ENCODE measurements at regions not wholly inside any gene's neighbourhood (a gene's known extent, or its start where the extent isn't known, plus 50 kb on each side); places are given as distances from the start of the nearest gene placed in this dataset.
"Not testable (repeated sequence)": the region's sequence is repeated elsewhere in the genome, so short reads cannot be mapped to it uniquely, and the experiment has no call there.

GRCh38 chr7:112939574-112940313, 146.9 kb downstream of the GPR85 start:
- in situ Hi-C loops (cut with HindIII; ENCODE audit: low pct_unique_long_range_greater_than_20kb, low sequenced_read_pairs), result no loop called here
- TF ChIP-seq JUND (IDR thresholded peaks at IDR 0.05; ENCODE audit: low read depth), result no peak
- DNase-seq (ENCODE audit: low read depth in 1 of 2, low spot score in 1 of 2), result peak; percentile 91 to 98

GRCh38 chr7:112938863-112939573, 147.6 kb downstream of the GPR85 start:
- no peak for TF ChIP-seq JUND (IDR thresholded peaks at IDR 0.05; ENCODE audit: low read depth)
- DNase-seq (ENCODE audit: low read depth in 1 of 2, low spot score in 1 of 2), result peak in 1 of 2 experiments; percentile 1
- in situ Hi-C loops (cut with HindIII; ENCODE audit: low pct_unique_long_range_greater_than_20kb, low sequenced_read_pairs), result no loop called here

- TF ChIP-seq JUND (IDR thresholded peaks at IDR 0.05; ENCODE audit: low read depth), result no peak
- DNase-seq (ENCODE audit: low read depth in 1 of 2, low spot score in 1 of 2), result no peak
- in situ Hi-C loops (cut with HindIII; ENCODE audit: low pct_unique_long_range_greater_than_20kb, low sequenced_read_pairs), result no loop called here
Observed at GRCh38 chr7:112937651-112938415, 147.6 kb upstream of the TMEM168 start.

GRCh38 chr7:112933598-112933997, 143.4 kb upstream of the TMEM168 start:
- TF ChIP-seq JUND (IDR thresholded peaks at IDR 0.05; ENCODE audit: low read depth), result no peak
- no peak for DNase-seq (ENCODE audit: low read depth in 1 of 2, low spot score in 1 of 2)
- in situ Hi-C loops (cut with HindIII; ENCODE audit: low pct_unique_long_range_greater_than_20kb, low sequenced_read_pairs), result no loop called here

GRCh38 chr7:112930787-112931186, 140.6 kb upstream of the TMEM168 start:
- TF ChIP-seq JUND (IDR thresholded peaks at IDR 0.05; ENCODE audit: low read depth), result no peak
- in situ Hi-C loops (cut with HindIII; ENCODE audit: low pct_unique_long_range_greater_than_20kb, low sequenced_read_pairs), result no loop called here
- DNase-seq (ENCODE audit: low read depth in 1 of 2, low spot score in 1 of 2), result peak in 1 of 2 experiments; percentile 10

- in situ Hi-C loops (cut with HindIII; ENCODE audit: low pct_unique_long_range_greater_than_20kb, low sequenced_read_pairs), result no loop called here
- TF ChIP-seq JUND (IDR thresholded peaks at IDR 0.05; ENCODE audit: low read depth), result no peak
- no peak for DNase-seq (ENCODE audit: low read depth in 1 of 2, low spot score in 1 of 2)
Observed at GRCh38 chr7:112929421-112929820, 139.2 kb upstream of the TMEM168 start.

GRCh38 chr7:112926018-112926417, 135.8 kb upstream of the TMEM168 start:
- in situ Hi-C loops (cut with HindIII; ENCODE audit: low pct_unique_long_range_greater_than_20kb, low sequenced_read_pairs), result no loop called here
- no peak for TF ChIP-seq JUND (IDR thresholded peaks at IDR 0.05; ENCODE audit: low read depth)
- no peak for DNase-seq (ENCODE audit: low read depth in 1 of 2, low spot score in 1 of 2)

GRCh38 chr7:112922546-112922945, 132.4 kb upstream of the TMEM168 start:
- in situ Hi-C loops (cut with HindIII; ENCODE audit: low pct_unique_long_range_greater_than_20kb, low sequenced_read_pairs); DNase-seq (ENCODE audit: low read depth in 1 of 2, low spot score in 1 of 2): not testable (repeated sequence)

- DNase-seq (ENCODE audit: low read depth in 1 of 2, low spot score in 1 of 2); in situ Hi-C loops (cut with HindIII; ENCODE audit: low pct_unique_long_range_greater_than_20kb, low sequenced_read_pairs): not testable (repeated sequence)
Observed at GRCh38 chr7:112916431-112916830, 126.2 kb upstream of the TMEM168 start.

- DNase-seq (ENCODE audit: low read depth in 1 of 2, low spot score in 1 of 2), result no peak
- in situ Hi-C loops (cut with HindIII; ENCODE audit: low pct_unique_long_range_greater_than_20kb, low sequenced_read_pairs), result no loop called here
- no peak for TF ChIP-seq JUND (IDR thresholded peaks at IDR 0.05; ENCODE audit: low read depth)
Observed at GRCh38 chr7:112908086-112908485, 117.9 kb upstream of the TMEM168 start.

GRCh38 chr7:112907658-112908057, 117.5 kb upstream of the TMEM168 start:
- DNase-seq (ENCODE audit: low read depth in 1 of 2, low spot score in 1 of 2), result no peak
- TF ChIP-seq JUND (IDR thresholded peaks at IDR 0.05; ENCODE audit: low read depth), result no peak
- in situ Hi-C loops (cut with HindIII; ENCODE audit: low pct_unique_long_range_greater_than_20kb, low sequenced_read_pairs), result no loop called here

GRCh38 chr7:112905950-112906349, 115.8 kb upstream of the TMEM168 start:
- DNase-seq (ENCODE audit: low read depth in 1 of 2, low spot score in 1 of 2), result no peak
- in situ Hi-C loops (cut with HindIII; ENCODE audit: low pct_unique_long_range_greater_than_20kb, low sequenced_read_pairs), result no loop called here
- TF ChIP-seq JUND (IDR thresholded peaks at IDR 0.05; ENCODE audit: low read depth), result no peak

- DNase-seq (ENCODE audit: low read depth in 1 of 2, low spot score in 1 of 2), result no peak
- in situ Hi-C loops (cut with HindIII; ENCODE audit: low pct_unique_long_range_greater_than_20kb, low sequenced_read_pairs), result no loop called here
- TF ChIP-seq JUND (IDR thresholded peaks at IDR 0.05; ENCODE audit: low read depth), result no peak
Observed at GRCh38 chr7:112905413-112905812, 115.2 kb upstream of the TMEM168 start.

Measured in T47D (cell line).